Posterior cingulate gyrus (tissue), 11 donors: ENCODE measurements at regions not wholly inside any gene's neighbourhood (a gene's known extent, or its start where the extent isn't known, plus 50 kb on each side); places are given as distances from the start of the nearest gene placed in this dataset.
"Not testable (repeated sequence)": the region's sequence is repeated elsewhere in the genome, so short reads cannot be mapped to it uniquely, and the experiment has no call there.

ENCODE experiments used
- DNase-seq, 10 donors: peaks; one replicate each; pipeline versions ENCODE4 v3.0.0 to v3.0.0-alpha.2; 2020 to 2021; ENCODE audit warnings: mixed read lengths in 3 of 10
- intact Hi-C: fragments of 100-400 bp; cut with DNase I; formaldehyde crosslinking; loops from one replicate; pipeline ENCODE4 v1.15.1; 2023

DNA sequence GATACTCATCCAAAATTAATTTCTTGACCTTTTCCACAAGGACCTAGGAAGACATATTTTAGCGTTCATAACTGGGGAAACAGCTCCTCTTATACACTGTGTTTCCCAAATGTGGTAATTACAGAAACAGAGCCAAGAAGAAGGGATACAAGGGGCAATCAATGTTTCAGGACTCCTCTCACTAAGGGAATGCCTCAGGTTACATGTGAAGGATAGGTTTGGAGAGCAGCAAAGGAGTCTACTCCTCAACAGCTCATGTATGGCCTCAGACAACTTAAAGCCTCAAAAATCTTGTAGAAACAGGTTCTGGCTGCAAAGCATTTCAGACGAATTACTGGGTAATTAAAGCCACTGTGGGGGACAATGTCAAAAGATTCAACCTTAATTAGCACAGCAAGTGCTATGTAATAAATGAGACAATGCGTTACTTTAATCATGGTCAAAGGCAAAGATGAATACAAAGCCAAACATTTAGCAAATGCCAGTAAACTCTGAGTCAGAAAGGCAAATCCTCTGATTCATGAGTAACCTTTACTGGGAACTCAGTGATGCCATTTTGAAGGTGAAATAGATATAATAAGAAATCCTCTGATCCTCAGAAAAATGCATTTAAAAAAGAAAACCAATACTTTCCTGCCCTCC lies 1111.2 kb downstream of the TUSC7 start:
- intact Hi-C loops: no loop called here
- DNase-seq: no peak

- DNase-seq: no peak
- intact Hi-C loops: no loop called here
Measured at GRCh38 chr3:117822416-117822815, 1112.8 kb downstream of the TUSC7 start.

DNA sequence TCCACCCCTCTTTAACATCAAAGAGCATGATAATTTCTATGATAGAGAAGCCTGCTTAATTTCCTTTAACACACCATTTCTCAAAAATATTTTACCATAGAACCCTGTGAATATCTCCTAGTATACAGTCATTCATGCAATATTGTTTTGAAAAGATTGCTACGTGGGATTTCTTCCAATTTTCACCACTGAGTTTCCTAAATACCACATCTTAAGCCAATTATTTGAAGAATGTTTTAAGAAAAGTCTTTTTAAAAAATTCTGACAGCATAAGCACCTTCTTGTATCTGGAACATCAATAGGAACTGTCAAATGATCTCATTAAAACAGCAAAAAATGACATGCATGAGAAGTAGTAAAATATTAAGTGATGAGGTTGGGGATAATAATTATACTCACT lies 1126.7 kb downstream of the TUSC7 start:
- no peak for DNase-seq
- intact Hi-C loops: no loop called here

DNA sequence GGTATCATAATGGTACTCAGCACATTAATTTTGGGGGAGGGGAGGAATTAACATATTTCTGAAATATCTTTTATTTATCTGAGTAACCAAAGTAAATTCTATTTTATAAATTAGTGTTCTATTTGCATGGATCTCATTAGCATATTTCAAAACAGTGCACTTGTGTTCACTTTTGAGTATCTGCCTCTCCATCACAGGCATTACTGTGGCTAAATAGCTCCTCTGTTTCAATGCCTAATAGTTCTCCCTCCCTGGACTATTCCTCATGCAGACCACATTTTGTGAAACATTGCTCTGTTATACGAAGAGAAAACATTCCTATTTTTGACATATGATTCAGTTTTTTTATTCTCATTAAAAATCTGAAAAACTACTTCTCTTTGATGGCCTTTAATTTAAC lies 1127.8 kb downstream of the TUSC7 start:
- intact Hi-C loops: no loop called here
- no peak for DNase-seq

DNA sequence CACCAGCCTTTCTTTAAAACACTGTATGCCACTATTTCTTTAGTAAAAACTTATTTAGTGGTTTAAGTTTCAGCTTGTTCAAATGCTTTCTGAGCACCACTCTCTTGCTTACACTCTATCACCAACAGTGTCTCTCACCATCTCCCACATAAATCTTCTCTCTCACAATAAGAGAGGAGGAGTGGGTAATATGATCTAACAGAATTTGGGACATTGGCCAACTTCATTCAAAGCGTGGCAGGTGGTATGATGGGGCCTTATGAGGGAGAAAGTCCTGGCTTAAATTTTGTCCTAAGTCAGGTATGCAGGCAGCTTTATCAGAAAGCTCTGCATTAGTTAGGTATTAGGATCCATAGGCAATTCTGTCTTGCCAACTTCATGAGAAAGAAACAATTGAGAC lies 1132.5 kb downstream of the TUSC7 start:
- intact Hi-C loops: no loop called here
- no peak for DNase-seq

GRCh38 chr3:117843356-117843755 lies 1133.8 kb downstream of the TUSC7 start:
- no peak for DNase-seq

DNA sequence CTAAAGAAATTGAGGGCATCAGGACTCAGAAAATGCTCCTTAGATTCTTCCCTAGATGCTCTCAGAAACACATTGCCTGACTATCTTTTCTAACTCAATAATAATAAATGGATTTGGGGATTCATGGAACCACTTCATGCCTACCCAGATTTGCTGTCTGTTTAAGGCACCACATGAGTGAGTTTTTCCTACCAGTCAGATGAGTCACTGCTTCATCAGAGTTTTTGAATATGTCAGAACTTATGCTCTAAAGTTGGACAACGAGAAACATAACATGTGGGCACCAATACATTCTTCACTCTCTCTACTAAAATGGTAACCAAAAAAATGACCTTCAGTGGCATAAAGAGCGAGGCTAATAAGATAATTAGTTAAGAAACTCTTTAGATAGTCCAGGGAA lies 1135.1 kb downstream of the TUSC7 start:
- intact Hi-C loops: no loop called here

More at GRCh38 chr3:117843356-117843755, 1133.8 kb downstream of the TUSC7 start:
- intact Hi-C loops: no loop called here

GRCh38 chr3:117846238-117846637 lies 1136.7 kb downstream of the TUSC7 start:
- no peak for DNase-seq

More for the DNA sequence above, 1135.1 kb downstream of the TUSC7 start:
- DNase-seq: no peak

GRCh38 chr3:117848606-117849005 lies 1139.0 kb downstream of the TUSC7 start:
- DNase-seq: no peak
- intact Hi-C loops: no loop called here

More at GRCh38 chr3:117846238-117846637, 1136.7 kb downstream of the TUSC7 start:
- intact Hi-C loops: no loop called here

GRCh38 chr3:117853923-117854668 lies 1144.5 kb downstream of the TUSC7 start:
- no peak for DNase-seq
- intact Hi-C loops: no loop called here

GRCh38 chr3:117856354-117856753 lies 1146.8 kb downstream of the TUSC7 start:
- intact Hi-C loops: no loop called here
- no peak for DNase-seq

GRCh38 chr3:117863146-117863545 lies 1153.6 kb downstream of the TUSC7 start:
- DNase-seq: no peak
- intact Hi-C loops: no loop called here

GRCh38 chr3:117865338-117865737 lies 1155.8 kb downstream of the TUSC7 start:
- DNase-seq: no peak
- intact Hi-C loops: no loop called here

DNA sequence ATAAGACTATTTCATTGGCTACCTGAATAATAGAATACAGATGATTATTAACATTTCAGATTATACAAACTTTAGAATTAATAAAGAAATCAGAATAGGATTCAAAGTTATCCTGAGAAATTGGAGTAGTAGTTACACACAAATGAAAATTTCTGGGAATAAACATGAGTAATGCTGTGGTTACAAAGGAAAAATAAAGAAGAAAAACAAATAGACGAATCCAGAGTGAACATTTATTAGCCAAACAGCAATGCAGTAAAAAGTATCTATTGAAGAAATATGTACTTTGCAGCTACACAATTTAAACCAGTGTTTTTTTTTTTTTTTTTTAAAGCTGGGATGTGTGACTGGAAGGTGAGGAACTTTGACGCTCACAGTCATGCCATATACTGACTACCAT lies 1159.2 kb downstream of the TUSC7 start:
- intact Hi-C loops: no loop called here
- DNase-seq: no peak

- DNase-seq: no peak
- intact Hi-C loops: no loop called here
Measured at GRCh38 chr3:117871934-117872333, 1162.4 kb downstream of the TUSC7 start.

DNA sequence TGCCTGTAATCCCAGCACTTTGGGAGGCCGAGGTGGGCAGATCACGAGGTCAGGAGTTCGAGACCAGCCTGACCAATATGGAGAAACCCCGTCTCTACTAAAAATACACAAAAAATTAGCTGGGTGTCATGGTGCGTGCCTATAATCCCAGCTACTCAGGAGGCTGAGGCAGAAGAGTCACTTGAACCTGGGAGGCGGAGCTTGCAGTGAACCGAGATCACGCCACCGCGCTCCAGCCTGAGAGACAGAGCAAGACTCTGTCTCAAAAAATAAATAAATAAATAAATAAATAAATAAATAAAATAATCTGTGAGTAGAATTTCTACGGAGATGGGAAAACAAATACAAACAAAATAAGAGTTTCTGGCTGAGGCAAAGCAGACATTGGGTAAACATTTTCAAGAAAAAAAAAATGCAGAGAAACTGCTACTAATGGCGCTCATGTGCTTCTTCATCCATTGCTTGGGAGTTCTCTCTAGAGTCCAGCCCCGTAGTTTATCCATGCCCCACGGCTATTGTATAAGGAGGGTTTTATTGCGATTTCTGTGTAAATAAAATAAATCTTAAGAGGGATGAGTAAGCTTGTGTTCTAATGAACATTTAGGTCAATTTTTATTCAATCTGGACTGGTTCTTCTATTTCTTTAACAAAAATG lies 1161.9 kb downstream of the IGSF11 start:
- intact Hi-C loops, DNase-seq: not testable (repeated sequence)

DNA sequence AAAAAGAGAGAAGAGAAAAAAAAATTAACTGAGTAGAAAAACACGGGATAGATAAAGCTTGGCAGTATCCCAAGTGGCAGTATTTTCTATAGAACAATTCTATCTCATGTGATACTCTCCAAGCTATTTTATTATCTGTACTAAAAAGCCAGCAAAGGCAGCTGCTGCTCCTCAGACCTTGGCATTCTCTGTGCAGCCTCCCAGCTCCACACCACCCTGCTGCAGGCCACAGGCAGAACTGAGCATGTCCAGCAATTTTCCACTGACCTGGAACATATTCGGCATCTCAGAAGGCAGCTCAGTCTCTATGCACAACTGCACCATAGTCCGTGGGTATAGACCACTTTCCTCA lies 1161.4 kb downstream of the IGSF11 start:
- peak; percentile 12 to 85 (median 32) for DNase-seq
- intact Hi-C loops: no loop called here

DNA sequence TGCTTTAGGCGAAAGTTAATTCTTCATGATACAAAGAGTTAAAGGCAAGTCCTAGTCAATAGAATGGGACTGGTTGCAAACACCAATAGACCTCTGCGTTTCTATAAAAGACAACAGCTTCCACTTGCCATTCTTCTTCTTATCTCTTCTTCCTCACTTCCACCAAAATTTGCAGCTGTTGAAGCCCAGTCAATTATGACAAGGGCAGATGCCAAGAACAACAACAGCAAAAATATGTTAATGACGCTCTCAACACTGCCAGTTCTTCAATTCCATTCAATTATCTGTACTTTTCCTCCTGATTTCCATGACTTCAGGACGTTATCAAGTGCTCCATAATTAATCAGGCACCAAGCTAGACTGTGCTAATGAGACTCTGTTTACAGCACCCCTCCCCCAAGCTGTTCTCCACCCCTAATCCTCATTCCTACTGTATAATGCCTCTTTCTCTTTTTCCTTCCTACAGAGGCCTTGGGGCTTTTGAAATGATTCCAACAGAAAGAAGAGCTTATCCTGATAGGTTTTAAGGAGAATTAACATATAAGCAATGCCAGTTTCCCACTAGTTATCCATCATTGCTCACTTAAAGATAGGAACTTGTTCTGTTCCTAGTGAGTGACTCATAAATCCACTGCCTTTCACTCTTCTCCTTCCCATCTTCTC lies 1160.5 kb downstream of the IGSF11 start:
- intact Hi-C loops: no loop called here
- DNase-seq: no peak

- intact Hi-C loops: no loop called here
- no peak for DNase-seq
Measured at GRCh38 chr3:117874904-117875874, 1159.5 kb downstream of the IGSF11 start.

DNA sequence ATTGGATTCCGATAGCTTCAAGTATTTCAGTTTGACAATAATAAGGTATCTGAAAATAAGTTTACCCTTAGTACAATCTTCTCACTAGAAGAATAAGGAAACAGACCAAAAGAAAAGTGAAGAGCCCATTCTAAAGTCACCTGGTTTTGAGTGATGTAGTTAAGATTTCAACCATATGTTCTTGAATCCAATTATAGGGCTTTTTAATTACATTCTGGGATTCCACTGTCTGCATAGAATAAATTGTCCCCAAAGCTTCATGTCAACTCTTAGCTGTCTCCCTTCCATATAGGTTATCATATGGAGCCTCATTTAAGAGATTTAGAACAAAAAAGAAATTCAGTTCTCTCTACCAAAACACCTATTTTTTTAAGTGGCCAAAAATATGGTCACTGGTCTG lies 1158.8 kb downstream of the IGSF11 start:
- intact Hi-C loops: no loop called here
- no peak for DNase-seq
